SU-DHL-6 (cell line): ENCODE measurements at regions not wholly inside any gene's neighbourhood (a gene's known extent, or its start where the extent isn't known, plus 50 kb on each side); places are given as distances from the start of the nearest gene placed in this dataset.

Source experiments
- CTCF ChIP-seq: fragments of 200-600 bp; sonication (generic); IDR thresholded peaks from one replicate; pipeline ENCODE4 v1.5.1; 2017; ENCODE audit warnings: antibody characterized with exemption, mild to moderate bottlenecking, low read length, moderate library complexity; ENCODE audit not compliant: insufficient read depth, poor library complexity, severe bottlenecking
- EZH2phosphoT487 ChIP-seq: fragments of 200-600 bp; sonication (generic), shearing (Covaris generic); conservative IDR thresholded peaks from 2 replicates; pipeline ENCODE4 v1.6.1; 2018; ENCODE audit warnings: mild to moderate bottlenecking, antibody characterized with exemption, low read length, moderate library complexity, mixed read lengths

DNA sequence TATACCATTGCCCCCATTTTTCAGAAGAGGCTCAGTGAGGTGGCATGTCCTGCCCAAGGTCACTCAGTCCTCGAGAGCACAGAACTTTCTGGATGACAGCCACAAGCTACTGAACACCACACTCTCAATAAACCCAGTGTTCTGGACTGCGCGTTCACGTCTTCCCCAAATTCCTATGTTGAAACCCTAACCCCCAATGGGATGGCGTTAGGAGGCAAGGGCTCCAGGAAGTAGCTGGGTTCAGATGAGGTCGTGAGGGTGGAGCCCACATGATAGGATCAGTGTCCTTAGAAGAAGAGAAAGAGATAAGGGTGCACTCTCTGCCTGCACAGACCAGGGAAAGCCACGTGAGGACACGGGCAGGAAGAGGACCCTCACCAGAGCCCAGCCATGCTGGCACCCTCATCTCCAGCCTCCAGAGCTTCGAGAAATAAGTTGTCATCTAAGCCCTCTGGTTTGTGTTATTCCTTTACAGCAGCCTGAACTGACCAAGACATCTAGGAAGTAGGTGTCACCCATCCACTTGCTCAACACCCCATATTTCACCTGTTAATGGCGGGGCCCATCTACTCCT lies 324.0 kb downstream of the UACA start:
- no peak for TF ChIP-seq EZH2phosphoT487
- no peak for TF ChIP-seq CTCF
